ENCODE measurements at regions not wholly inside any gene's neighbourhood (a gene's known extent, or its start where the extent isn't known, plus 50 kb on each side); places are given as distances from the start of the nearest gene placed in this dataset.
"Not testable (repeated sequence)": the region's sequence is repeated elsewhere in the genome, so short reads cannot be mapped to it uniquely, and the experiment has no call there.

- peak; percentile 43 for DNase-seq
Measured at GRCh38 chr2:138223319-138223718, 259.0 kb downstream of the HNMT start.

- DNase-seq: no peak
Measured at GRCh38 chr2:138227195-138227594, 262.9 kb downstream of the HNMT start.

- no peak for DNase-seq
Measured at GRCh38 chr2:138228101-138228500, 263.8 kb downstream of the HNMT start.

GRCh38 chr2:138234265-138234664 is 267.3 kb upstream of the SPOPL start:
- no peak for DNase-seq

- DNase-seq: no peak
Measured at GRCh38 chr2:138235041-138235440, 266.5 kb upstream of the SPOPL start.

GRCh38 chr2:138236142-138236541 is 265.4 kb upstream of the SPOPL start:
- no peak for DNase-seq

GRCh38 chr2:138237667-138238384 is 263.7 kb upstream of the SPOPL start:
- no peak for DNase-seq

- DNase-seq: no peak
Measured at GRCh38 chr2:138238908-138239307, 262.7 kb upstream of the SPOPL start.

- DNase-seq: no peak
Measured at GRCh38 chr2:138239902-138240491, 261.6 kb upstream of the SPOPL start.

- no peak for DNase-seq
Measured at GRCh38 chr2:138243372-138243771, 258.2 kb upstream of the SPOPL start.

- DNase-seq: peak; percentile 50
Measured at GRCh38 chr2:138244501-138244925, 257.1 kb upstream of the SPOPL start.

GRCh38 chr2:138245310-138245709 is 256.3 kb upstream of the SPOPL start:
- no peak for DNase-seq

GRCh38 chr2:138247302-138247701 is 254.3 kb upstream of the SPOPL start:
- no peak for DNase-seq

GRCh38 chr2:138249207-138249606 is 252.4 kb upstream of the SPOPL start:
- DNase-seq: no peak

GRCh38 chr2:138250843-138251320 is 250.7 kb upstream of the SPOPL start:
- DNase-seq: not testable (repeated sequence)

GRCh38 chr2:138252587-138252986 is 249.0 kb upstream of the SPOPL start:
- DNase-seq: no peak

GRCh38 chr2:138255670-138256069 is 245.9 kb upstream of the SPOPL start:
- DNase-seq: no peak

GRCh38 chr2:138267161-138267901 is 234.2 kb upstream of the SPOPL start:
- peak; percentile 82 for DNase-seq

GRCh38 chr2:138267902-138268254 is 233.7 kb upstream of the SPOPL start:
- no peak for DNase-seq

GRCh38 chr2:138269765-138270164 is 231.8 kb upstream of the SPOPL start:
- no peak for DNase-seq

GRCh38 chr2:138271467-138271866 is 230.1 kb upstream of the SPOPL start:
- no peak for DNase-seq

GRCh38 chr2:138272524-138273195 is 228.9 kb upstream of the SPOPL start:
- no peak for DNase-seq

GRCh38 chr2:138273280-138273679 is 228.3 kb upstream of the SPOPL start:
- DNase-seq: not testable (repeated sequence)
